AG09309 (cell line): ENCODE measurements at regions not wholly inside any gene's neighbourhood (a gene's known extent, or its start where the extent isn't known, plus 50 kb on each side); places are given as distances from the start of the nearest gene placed in this dataset.

ENCODE experiments used
- DNase-seq: peaks from one replicate; pipeline ENCODE4 v3.0.0-alpha.2; 2010; ENCODE audit warnings: low read depth
- H3K4me3 ChIP-seq: 2 replicates; pipeline ENCODE4 v1.5.1; 2011; ENCODE audit warnings: mild to moderate bottlenecking, low read depth, low read length, moderate library complexity; ENCODE audit not compliant: control insufficient read depth
- CTCF ChIP-seq: IDR thresholded peaks from 2 replicates; pipeline ENCODE4 v1.5.1; 2011; ENCODE audit warnings: mild to moderate bottlenecking, low read depth, low read length, inconsistent platforms; ENCODE audit not compliant: insufficient read depth, control insufficient read depth; ENCODE audit errors: missing control alignments

GRCh38 chr3:21159543-21159906 is 591.5 kb downstream of the ZNF385D start:
- no peak for DNase-seq
- no peak overlapping the region for H3K4me3 ChIP-seq
- no peak for TF ChIP-seq CTCF

GRCh38 chr3:21158861-21159542 is 592.0 kb downstream of the ZNF385D start:
- no peak for TF ChIP-seq CTCF
- peak; percentile 45 for DNase-seq
- H3K4me3 ChIP-seq, result no peak overlapping the region

GRCh38 chr3:21154911-21155310 is 596.1 kb downstream of the ZNF385D start:
- no peak for DNase-seq
- TF ChIP-seq CTCF, result no peak
- no peak overlapping the region for H3K4me3 ChIP-seq

DNA sequence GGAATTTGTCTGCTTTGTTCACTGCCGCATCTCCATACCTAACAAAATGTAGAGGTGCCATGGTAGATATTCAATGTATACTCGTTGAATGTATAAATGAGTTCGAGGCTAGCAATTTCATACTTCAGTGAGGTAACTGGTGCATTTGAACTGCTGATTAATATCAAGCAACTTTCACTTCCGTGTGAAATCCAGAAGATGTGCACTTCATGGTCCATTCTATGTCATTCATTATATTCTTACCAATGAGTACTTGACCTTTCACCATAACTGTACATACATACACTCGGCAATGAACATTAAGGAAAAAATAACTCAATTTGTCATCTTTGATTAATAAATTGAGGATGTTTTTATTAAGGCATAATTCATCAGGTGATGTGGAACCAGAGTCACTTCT is 598.5 kb downstream of the ZNF385D start:
- no peak for TF ChIP-seq CTCF
- no peak for DNase-seq
- no peak overlapping the region for H3K4me3 ChIP-seq

- no peak for TF ChIP-seq CTCF
- no peak overlapping the region for H3K4me3 ChIP-seq
- DNase-seq, result no peak
Observed at GRCh38 chr3:21142949-21143348, 608.1 kb downstream of the ZNF385D start.

DNA sequence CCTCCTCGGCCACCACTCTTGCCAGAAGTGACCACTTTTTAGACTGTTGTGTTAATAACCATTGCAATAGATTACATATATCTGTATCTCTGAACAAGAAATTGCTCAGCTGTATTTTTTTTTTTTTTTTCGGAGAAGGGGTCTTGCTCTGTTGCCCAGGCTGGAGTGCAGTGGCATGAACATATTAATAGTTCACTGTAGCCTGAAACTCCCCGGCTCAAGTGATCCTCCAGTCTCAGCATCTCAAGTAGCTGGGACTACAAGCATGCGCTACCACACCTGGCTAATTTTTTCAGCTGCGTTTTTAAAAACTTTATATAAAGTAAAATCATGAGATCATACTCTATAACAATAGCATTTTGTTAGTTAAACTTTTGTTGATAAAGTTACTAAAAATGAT is 609.0 kb downstream of the ZNF385D start:
- TF ChIP-seq CTCF, result no peak
- no peak for DNase-seq
- no peak overlapping the region for H3K4me3 ChIP-seq

- no peak overlapping the region for H3K4me3 ChIP-seq
- TF ChIP-seq CTCF, result no peak
- no peak for DNase-seq
Observed at GRCh38 chr3:21140785-21141184, 610.2 kb downstream of the ZNF385D start.
